H1 (cell line): ENCODE measurements at regions not wholly inside any gene's neighbourhood (a gene's known extent, or its start where the extent isn't known, plus 50 kb on each side); places are given as distances from the start of the nearest gene placed in this dataset.

ENCODE experiments used
- CTCF ChIA-PET: fragments of 300-600 bp; sonication (Branson Sonifier 250); formaldehyde crosslinking; loops from one replicate; lab custom pipeline; 2021; ENCODE audit not compliant: partially characterized antibody; lab: Charles Lee
- POLR2A ChIA-PET: fragments of 300-600 bp; sonication (Branson Sonifier 250); formaldehyde crosslinking; loops from one replicate; lab custom pipeline; 2021; ENCODE audit warnings: inconsistent platforms; ENCODE audit not compliant: partially characterized antibody; lab: Charles Lee
- DNase-seq, 2 experiments: peaks; one replicate each; pipeline versions ENCODE4 v3.0.0 to v3.0.0-alpha.2; 2010 to 2022; ENCODE audit warnings: low spot score in 2 of 2, low read depth in 1 of 2, mixed read lengths in 1 of 2
- FAIRE-seq: peaks from 2 replicates; lab custom pipeline; 2011; peaks lifted over from hg19 to GRCh38; lab: Jason Lieb, UNC
- H2AFZ ChIP-seq: 2 replicates; pipeline ENCODE4 v1.8.1; 2012; ENCODE audit warnings: low read length, inconsistent platforms
- H2AK5ac ChIP-seq: 2 replicates; pipeline ENCODE4 v1.6.1; 2013; ENCODE audit warnings: low read depth, low read length
- H2BK120ac ChIP-seq: replicated peaks from 2 replicates; pipeline ENCODE3; 2013; ENCODE audit warnings: low read depth, low read length, inconsistent platforms
- H2BK12ac ChIP-seq: 2 replicates; pipeline ENCODE4 v1.6.1; 2013; ENCODE audit warnings: low read depth, low read length
- H2BK15ac ChIP-seq: 2 replicates; pipeline ENCODE4 v1.6.1; 2013; ENCODE audit warnings: low read length
- H2BK20ac ChIP-seq: 2 replicates; pipeline ENCODE4 v1.6.1; 2013; ENCODE audit warnings: low read length
- H2BK5ac ChIP-seq: 2 replicates; pipeline ENCODE4 v1.6.1; 2013; ENCODE audit warnings: low read depth, low read length
- H3K14ac ChIP-seq: 2 replicates; pipeline ENCODE4 v1.6.1; 2013; ENCODE audit warnings: inconsistent platforms; ENCODE audit not compliant: insufficient read length
- H3K18ac ChIP-seq: 2 replicates; pipeline ENCODE4 v1.6.1; 2013; ENCODE audit warnings: low read length; ENCODE audit errors: extremely low read depth
- H3K23ac ChIP-seq: 2 replicates; pipeline ENCODE4 v1.6.1; 2013; ENCODE audit warnings: inconsistent platforms; ENCODE audit not compliant: insufficient read length
- H3K23me2 ChIP-seq: 2 replicates; pipeline ENCODE4 v1.6.1; 2013; ENCODE audit warnings: low read depth, low read length
- H3K27ac ChIP-seq: 2 replicates; pipeline ENCODE4 v1.6.1; 2011; ENCODE audit warnings: low read depth, low read length, inconsistent platforms
- H3K27me3 ChIP-seq, 4 experiments: replicated peaks in 1 of 4; 1 replicate in 1 of 4; 2 replicates in 3 of 4; pipeline versions ENCODE4 v1.6.1 to v1.8.1; 2011 to 2013; ENCODE audit warnings: low read length in 3 of 4, mild to moderate bottlenecking in 3 of 4, inconsistent platforms in 2 of 4, mixed read lengths in 2 of 4, moderate library complexity in 1 of 4; ENCODE audit not compliant: control insufficient read depth in 3 of 4, insufficient read depth in 3 of 4; ENCODE audit errors: extremely low read depth in 1 of 4
- H3K36me3 ChIP-seq, 4 experiments: 2 replicates each; pipeline versions ENCODE4 v1.6.1 to v1.8.1; 2011 to 2013; ENCODE audit warnings: mild to moderate bottlenecking in 4 of 4, low read length in 3 of 4, moderate library complexity in 2 of 4, control low read depth in 1 of 4, inconsistent platforms in 1 of 4; ENCODE audit not compliant: insufficient read depth in 4 of 4, control insufficient read depth in 2 of 4
- H3K4ac ChIP-seq: replicated peaks from 2 replicates; pipeline ENCODE3; 2013; ENCODE audit warnings: low read length, low read depth, mixed read lengths, inconsistent platforms; ENCODE audit not compliant: insufficient read length
- H3K4me1 ChIP-seq, 4 experiments: replicated peaks in 1 of 4; 1 replicate in 1 of 4; 2 replicates in 3 of 4; pipeline versions ENCODE4 v1.6.1 to v1.8.1; 2011 to 2013; ENCODE audit warnings: low read length in 3 of 4, inconsistent platforms in 2 of 4, mixed read lengths in 1 of 4; ENCODE audit not compliant: insufficient read depth in 4 of 4, control insufficient read depth in 3 of 4
- H3K4me2 ChIP-seq, 2 experiments: 2 replicates each; pipeline versions ENCODE4 v1.6.1 to v1.8.1; 2011 to 2013; ENCODE audit warnings: low read depth in 2 of 2, low read length in 2 of 2, control low read depth in 1 of 2, inconsistent platforms in 1 of 2, mild to moderate bottlenecking in 1 of 2; ENCODE audit not compliant: insufficient read depth in 1 of 2
- H3K4me3 ChIP-seq, 4 experiments: fragments of 200-600, 300-600 bp in 1 of 4; sonication (generic), shearing (Covaris generic), sonication (Bioruptor Twin) in 1 of 4; 2 replicates each; pipeline versions ENCODE4 v1.5.1 to v1.8.1; 2011 to 2016; ENCODE audit warnings: low read length in 4 of 4, low read depth in 3 of 4, control low read depth in 2 of 4, inconsistent platforms in 2 of 4, mild to moderate bottlenecking in 2 of 4, mixed read lengths in 1 of 4, moderate library complexity in 1 of 4; ENCODE audit not compliant: insufficient read depth in 2 of 4; ENCODE audit errors: extremely low read depth in 1 of 4
- H3K56ac ChIP-seq: replicated peaks from 2 replicates; pipeline ENCODE3; 2013; ENCODE audit warnings: low read depth, mild to moderate bottlenecking, mixed read lengths, low read length, inconsistent platforms; ENCODE audit not compliant: insufficient read length
- H3K79me1 ChIP-seq: 2 replicates; pipeline ENCODE4 v1.6.1; 2013; ENCODE audit warnings: low read depth, low read length, control low read depth
- H3K79me2 ChIP-seq, 2 experiments: 2 replicates each; pipeline versions ENCODE4 v1.6.1 to v1.8.1; 2012 to 2013; ENCODE audit warnings: low read length in 2 of 2, mild to moderate bottlenecking in 2 of 2, inconsistent platforms in 1 of 2; ENCODE audit not compliant: insufficient read depth in 2 of 2, control insufficient read depth in 1 of 2
- H3K9ac ChIP-seq, 4 experiments: replicated peaks in 1 of 4; 1 replicate in 1 of 4; 2 replicates in 3 of 4; pipeline versions ENCODE4 v1.6.1 to v1.8.1; 2011 to 2013; ENCODE audit warnings: low read depth in 3 of 4, low read length in 3 of 4, control low read depth in 2 of 4, mild to moderate bottlenecking in 2 of 4, moderate library complexity in 2 of 4, inconsistent platforms in 1 of 4; ENCODE audit errors: extremely low read depth in 1 of 4
- H3K9me3 ChIP-seq, 2 experiments: 2 replicates each; pipeline versions ENCODE4 v1.6.1 to v1.8.1; 2012 to 2013; ENCODE audit warnings: mild to moderate bottlenecking in 2 of 2, moderate library complexity in 2 of 2, control low read depth in 1 of 2, inconsistent platforms in 1 of 2, low read depth in 1 of 2, low read length in 1 of 2, mixed read lengths in 1 of 2; ENCODE audit not compliant: insufficient read depth in 2 of 2
- H4K20me1 ChIP-seq, 2 experiments: replicated peaks in 1 of 2; 2 replicates each; pipeline versions ENCODE3 to v1.8.1; 2011 to 2013; ENCODE audit warnings: inconsistent platforms in 2 of 2, low read length in 2 of 2, mild to moderate bottlenecking in 1 of 2; ENCODE audit not compliant: insufficient read depth in 2 of 2, control insufficient read depth in 1 of 2
- H4K5ac ChIP-seq: 2 replicates; pipeline ENCODE4 v1.6.1; 2013; ENCODE audit warnings: low read length, low read depth, mixed read lengths, inconsistent platforms; ENCODE audit not compliant: insufficient read length
- H4K8ac ChIP-seq: 2 replicates; pipeline ENCODE4 v1.8.0; 2013; ENCODE audit warnings: mild to moderate bottlenecking, moderate library complexity, low read length, inconsistent platforms; ENCODE audit not compliant: insufficient read depth; ENCODE audit errors: extremely low read depth
- H4K91ac ChIP-seq: replicated peaks from 2 replicates; pipeline ENCODE3; 2013; ENCODE audit warnings: low read length, mixed read lengths, inconsistent platforms; ENCODE audit not compliant: insufficient read length
- BRCA1 ChIP-seq: IDR thresholded peaks from 2 replicates; pipeline ENCODE4 v1.6.1; 2012; ENCODE audit warnings: low read depth, low read length, improper control_type of control experiment
- CBX5 ChIP-seq: fragments of 300-800, 300-1000 bp; sonication (generic); IDR thresholded peaks from 2 replicates; pipeline ENCODE4 v1.7.1; 2016; ENCODE audit warnings: antibody characterized with exemption, low read length, low read depth
- CHD2 ChIP-seq: IDR thresholded peaks from 2 replicates; pipeline ENCODE4 v1.6.1; 2012; ENCODE audit warnings: low read length, improper control_type of control experiment
- HDAC6 ChIP-seq: IDR thresholded peaks from one replicate; pipeline ENCODE4 v1.7.1; 2012; ENCODE audit warnings: low read depth, mild to moderate bottlenecking, inconsistent platforms, low read length, moderate library complexity
- KDM1A ChIP-seq: fragments of 200-600, 300-600 bp; sonication (generic); IDR thresholded peaks from 2 replicates; pipeline ENCODE4 v1.7.1; 2016; ENCODE audit warnings: mild to moderate bottlenecking, low read length, borderline replicate concordance
- NRF1 ChIP-seq: IDR thresholded peaks from 2 replicates; pipeline ENCODE4 v1.6.1; 2011; ENCODE audit warnings: mild to moderate bottlenecking, low read depth, low read length, improper control_type of control experiment
- POU5F1 ChIP-seq: IDR thresholded peaks from 2 replicates; pipeline ENCODE4 v1.6.1; 2011; ENCODE audit warnings: low read depth, mild to moderate bottlenecking, low read length, moderate library complexity
- RFX5 ChIP-seq: IDR thresholded peaks from 2 replicates; pipeline ENCODE4 v1.6.1; 2011; ENCODE audit warnings: low read depth, low read length, improper control_type of control experiment, borderline replicate concordance
- SIX5 ChIP-seq: IDR thresholded peaks from 2 replicates; pipeline ENCODE4 v1.6.1; 2011; ENCODE audit warnings: mild to moderate bottlenecking, low read depth, low read length
- TBP ChIP-seq: IDR thresholded peaks from 2 replicates; pipeline ENCODE4 v1.6.1; 2011; ENCODE audit warnings: low read depth, low read length, improper control_type of control experiment
- TCF12 ChIP-seq: IDR thresholded peaks from 2 replicates; pipeline ENCODE4 v1.6.1; 2011; ENCODE audit warnings: low read depth, mild to moderate bottlenecking, low read length
- YY1 ChIP-seq: IDR thresholded peaks from 2 replicates; pipeline ENCODE4 v1.6.1; 2011; ENCODE audit warnings: low read depth, mild to moderate bottlenecking, low read length
- WGBS, 2 experiments: shearing (Covaris generic) in 1 of 2; methylation state at CpG; one replicate each; pipeline versions ENCODE4 v1.1.6 to v1.1.7; 2013 to 2015; ENCODE audit warnings: low lambda C conversion rate in 2 of 2, mixed read lengths in 2 of 2, inconsistent platforms in 1 of 2, low coverage in 1 of 2, missing lambda C conversion rate in 1 of 2; ENCODE audit not compliant: insufficient replicate concordance in 2 of 2, insufficient coverage in 1 of 2, insufficient read length in 1 of 2; ENCODE audit errors: extremely low coverage in 1 of 2, missing lambda C conversion rate in 1 of 2; 5-methylcytosine and 5-hydroxymethylcytosine counted together
- TF ChIP-seq, protein P1 (sequence below): IDR thresholded peaks from 2 replicates; pipeline ENCODE4 v1.6.1; 2012; ENCODE audit warnings: low read length, inconsistent platforms
- TF ChIP-seq, protein P2 (sequence below): IDR thresholded peaks from 2 replicates; pipeline ENCODE4 v1.6.1; 2012; ENCODE audit warnings: inconsistent platforms

DNA sequence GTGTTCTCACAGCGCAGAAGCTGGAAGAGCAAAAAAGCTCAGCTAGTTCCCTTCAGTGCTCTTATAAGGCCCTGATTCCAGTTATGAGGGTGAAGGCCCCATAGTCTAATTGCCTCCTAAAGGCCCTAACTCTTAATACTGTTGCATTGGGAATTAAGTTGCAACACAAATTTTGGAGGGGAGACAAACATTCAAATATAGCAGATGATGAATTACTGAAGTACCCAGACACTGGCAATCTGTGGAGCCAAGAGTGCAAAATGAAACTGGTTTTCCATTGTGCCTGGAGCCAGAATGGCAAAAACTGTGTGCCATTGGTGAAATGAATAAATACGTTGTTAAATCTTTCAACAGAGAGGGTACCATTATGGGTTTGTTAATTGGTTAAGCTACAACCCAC, 356.0 kb downstream of the PPARGC1A start:
- H4K8ac ChIP-seq, result no peak overlapping the region
- peaks cover 4 to 7% of the 10 kb centered on the region in 2 experiments; a peak in 2 of 4 replicates for H3K9me3 ChIP-seq
- H3K27ac ChIP-seq, result no peak overlapping the region
- no peak overlapping the region for H3K23ac ChIP-seq
- DNase-seq, result no peak
- no peaks in the 10 kb centered on the region; a peak in 1 of 7 replicates for H3K4me1 ChIP-seq
- no peaks in the 10 kb centered on the region for H3K27me3 ChIP-seq
- H3K56ac ChIP-seq, result no peak overlapping the region
- no peak overlapping the region for H3K4me2 ChIP-seq
- no peaks in the 10 kb centered on the region for H4K20me1 ChIP-seq
- no peak for FAIRE-seq
- CTCF ChIA-PET, result no interaction called here
- no peak for TF ChIP-seq SIX5
- no peak for TF ChIP-seq TCF12
- no peak for TF ChIP-seq KDM1A
- no peak for TF ChIP-seq TBP
- no peak for TF ChIP-seq YY1
- no peak for TF ChIP-seq POU5F1
- TF ChIP-seq CHD2, result no peak
- TF ChIP-seq, protein P1, sequence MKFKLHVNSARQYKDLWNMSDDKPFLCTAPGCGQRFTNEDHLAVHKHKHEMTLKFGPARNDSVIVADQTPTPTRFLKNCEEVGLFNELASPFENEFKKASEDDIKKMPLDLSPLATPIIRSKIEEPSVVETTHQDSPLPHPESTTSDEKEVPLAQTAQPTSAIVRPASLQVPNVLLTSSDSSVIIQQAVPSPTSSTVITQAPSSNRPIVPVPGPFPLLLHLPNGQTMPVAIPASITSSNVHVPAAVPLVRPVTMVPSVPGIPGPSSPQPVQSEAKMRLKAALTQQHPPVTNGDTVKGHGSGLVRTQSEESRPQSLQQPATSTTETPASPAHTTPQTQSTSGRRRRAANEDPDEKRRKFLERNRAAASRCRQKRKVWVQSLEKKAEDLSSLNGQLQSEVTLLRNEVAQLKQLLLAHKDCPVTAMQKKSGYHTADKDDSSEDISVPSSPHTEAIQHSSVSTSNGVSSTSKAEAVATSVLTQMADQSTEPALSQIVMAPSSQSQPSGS, result no peak
- TF ChIP-seq NRF1, result no peak
- TF ChIP-seq, protein P2, sequence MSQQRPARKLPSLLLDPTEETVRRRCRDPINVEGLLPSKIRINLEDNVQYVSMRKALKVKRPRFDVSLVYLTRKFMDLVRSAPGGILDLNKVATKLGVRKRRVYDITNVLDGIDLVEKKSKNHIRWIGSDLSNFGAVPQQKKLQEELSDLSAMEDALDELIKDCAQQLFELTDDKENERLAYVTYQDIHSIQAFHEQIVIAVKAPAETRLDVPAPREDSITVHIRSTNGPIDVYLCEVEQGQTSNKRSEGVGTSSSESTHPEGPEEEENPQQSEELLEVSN, result no peak
- TF ChIP-seq BRCA1, result no peak
- no peak for TF ChIP-seq RFX5
- TF ChIP-seq HDAC6, result no peak
- TF ChIP-seq CBX5, result no peak
- TF ChIP-seq, all 59 proteins: peak for 0
- no peak overlapping the region for H2BK20ac ChIP-seq
- H3K79me2 ChIP-seq, result no peaks in the 10 kb centered on the region
- no peak overlapping the region for H4K91ac ChIP-seq
- POLR2A ChIA-PET, result no interaction called here
- no peak overlapping the region for H3K9ac ChIP-seq
- no peak overlapping the region for H3K18ac ChIP-seq
- no peak overlapping the region for H2BK5ac ChIP-seq
- no peak overlapping the region for H2BK120ac ChIP-seq
- H3K14ac ChIP-seq, result no peak overlapping the region
- H3K4me3 ChIP-seq, result no peak overlapping the region
- no peak overlapping the region for H3K4ac ChIP-seq
- no peaks in the 10 kb centered on the region for H3K23me2 ChIP-seq
- H2AK5ac ChIP-seq, result no peak overlapping the region
- H3K36me3 ChIP-seq, result no peaks in the 10 kb centered on the region; a peak in 1 of 8 replicates
- H2BK15ac ChIP-seq, result no peak overlapping the region
- no peak overlapping the region for H2BK12ac ChIP-seq
- no peaks in the 10 kb centered on the region for H3K79me1 ChIP-seq
- 87% methylated on average over 2 of the region's 2 CpGs; no CpG with 5 or more reads in 1 of the 2 experiments for WGBS, 2 experiments
- no peak overlapping the region for H4K5ac ChIP-seq
- no peak overlapping the region for H2AFZ ChIP-seq
